T-helper 1 cell treated with Interleukin-12 subunit alpha and Interleukin-12 subunit beta and Interleukin-4 antibody, amounts not matched to agents 30 μg/mL and 1 μg/mL, for 36 hours (primary cell): ENCODE measurements at regions not wholly inside any gene's neighbourhood (a gene's known extent, or its start where the extent isn't known, plus 50 kb on each side); places are given as distances from the start of the nearest gene placed in this dataset.

Experiments used
- H3K27ac Mint-ChIP-seq: one replicate; pipeline ENCODE4 v1.8.0; 2021; ENCODE audit warnings: mild to moderate bottlenecking, mixed read lengths
- H3K27me3 Mint-ChIP-seq: one replicate; pipeline ENCODE4 v1.8.0; 2021; ENCODE audit warnings: low read depth, mixed read lengths
- H3K36me3 Mint-ChIP-seq: one replicate; pipeline ENCODE4 v1.8.0; 2021; ENCODE audit warnings: low read depth, mixed read lengths
- H3K4me1 Mint-ChIP-seq: one replicate; pipeline ENCODE4 v1.8.0; 2021; ENCODE audit warnings: low read depth, mixed read lengths
- H3K4me3 Mint-ChIP-seq: one replicate; pipeline ENCODE4 v1.8.0; 2021; ENCODE audit warnings: mild to moderate bottlenecking, moderate library complexity, mixed read lengths
- H3K9me3 Mint-ChIP-seq: one replicate; pipeline ENCODE4 v1.8.0; 2021; ENCODE audit warnings: mixed read lengths

DNA sequence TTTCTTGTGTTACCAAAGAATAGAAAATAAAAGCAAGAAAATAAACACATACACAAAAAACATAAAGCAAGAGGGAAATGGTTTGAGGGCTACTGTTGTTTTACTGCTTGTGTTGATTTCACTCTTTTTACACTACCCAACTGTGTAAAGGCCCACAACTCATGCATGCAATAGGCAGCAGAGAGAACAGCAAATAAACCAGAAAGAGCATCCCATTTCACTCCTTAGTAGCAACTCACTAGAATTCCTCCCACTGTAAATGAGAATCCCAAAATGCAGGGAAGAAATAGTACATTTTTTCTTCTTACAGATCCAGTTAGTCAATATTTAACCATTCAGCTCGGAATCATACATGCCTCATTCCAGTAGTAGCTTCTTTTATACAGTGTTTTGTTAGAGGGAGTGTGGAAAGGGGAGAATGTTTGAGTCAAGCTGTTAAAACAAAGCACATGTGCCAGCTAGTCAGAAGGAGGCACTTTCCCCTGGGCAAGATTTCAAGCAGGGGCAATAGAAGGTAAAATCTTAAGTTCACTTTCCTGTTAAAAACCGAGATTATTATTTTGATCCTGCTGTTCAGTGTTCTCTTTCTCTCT lies 147.2 kb upstream of the FAM98A start:
- Mint-ChIP-seq H3K27ac (no peak overlapping the region), H3K9me3 (peaks cover 5% of the 10 kb centered on the region), H3K4me1 (no peaks in the 10 kb centered on the region), H3K36me3 (no peaks in the 10 kb centered on the region), H3K4me3 (no peak overlapping the region), H3K27me3 (no peaks in the 10 kb centered on the region)

DNA sequence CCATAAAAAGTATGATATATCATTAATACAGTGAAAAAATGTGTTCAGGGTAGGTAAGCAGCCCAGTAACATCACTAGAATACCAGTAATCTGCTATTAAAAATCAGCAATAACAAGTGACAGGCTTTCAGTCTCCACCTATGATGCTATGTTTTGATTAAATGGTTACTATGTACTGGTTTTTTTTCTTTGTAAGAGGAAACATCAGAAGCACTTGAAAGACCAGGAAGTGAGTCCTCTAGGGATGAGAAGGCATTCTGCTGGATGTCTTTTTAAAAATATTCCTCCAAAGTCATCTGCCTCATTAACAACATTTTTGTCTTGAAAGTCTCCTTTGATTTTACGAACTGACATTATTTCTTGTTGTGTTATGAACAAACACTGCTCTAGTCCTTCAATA lies 136.0 kb upstream of the FAM98A start:
- Mint-ChIP-seq H3K27me3 (no peaks in the 10 kb centered on the region), H3K4me3 (no peak overlapping the region), H3K9me3 (no peaks in the 10 kb centered on the region), H3K4me1 (no peaks in the 10 kb centered on the region), H3K36me3 (no peaks in the 10 kb centered on the region), H3K27ac (no peak overlapping the region)

DNA sequence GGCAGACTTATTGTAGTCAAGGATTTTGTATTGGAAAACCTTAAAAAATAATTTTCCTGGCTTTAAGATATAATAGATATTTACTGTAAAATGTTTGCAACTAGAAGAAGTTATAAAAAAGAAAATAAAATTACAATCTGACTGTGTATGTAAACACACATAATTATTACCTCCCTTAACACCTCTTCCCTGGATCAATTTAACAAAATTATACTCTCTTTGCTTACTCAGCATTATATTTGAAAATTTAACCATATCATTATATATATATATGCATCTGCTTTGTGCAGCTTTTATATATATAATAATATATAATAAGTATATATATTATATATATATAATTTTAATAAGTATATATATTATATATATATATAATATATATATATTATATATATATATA lies 131.7 kb upstream of the FAM98A start:
- H3K4me3 Mint-ChIP-seq: no peak overlapping the region
- no peaks in the 10 kb centered on the region for H3K4me1 Mint-ChIP-seq
- no peaks in the 10 kb centered on the region for H3K9me3 Mint-ChIP-seq
- H3K36me3 Mint-ChIP-seq: no peaks in the 10 kb centered on the region
- H3K27me3 Mint-ChIP-seq: no peaks in the 10 kb centered on the region
- no peak overlapping the region for H3K27ac Mint-ChIP-seq

DNA sequence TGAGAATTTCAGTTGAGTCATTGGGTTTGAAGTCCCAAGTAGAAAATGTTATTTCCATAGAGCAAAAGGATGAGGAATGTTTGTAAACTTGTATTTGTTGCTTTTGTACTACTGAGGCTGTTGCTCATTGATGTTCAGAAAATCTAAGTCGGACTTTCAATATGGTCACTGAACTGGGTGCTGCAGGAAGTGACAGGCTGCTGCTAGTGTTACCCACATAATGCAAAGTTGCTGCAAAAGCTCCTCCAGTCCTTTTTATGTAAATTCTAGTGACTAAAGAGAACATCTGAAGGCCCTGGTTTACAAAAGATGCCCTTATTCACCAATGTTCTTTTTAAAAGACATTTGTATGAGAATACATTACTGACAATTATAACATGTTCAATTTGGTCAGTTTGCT lies 131.1 kb upstream of the FAM98A start:
- Mint-ChIP-seq H3K4me1 (no peaks in the 10 kb centered on the region), H3K27ac (no peak overlapping the region), H3K9me3 (no peaks in the 10 kb centered on the region), H3K27me3 (no peaks in the 10 kb centered on the region), H3K36me3 (no peaks in the 10 kb centered on the region), H3K4me3 (no peak overlapping the region)

DNA sequence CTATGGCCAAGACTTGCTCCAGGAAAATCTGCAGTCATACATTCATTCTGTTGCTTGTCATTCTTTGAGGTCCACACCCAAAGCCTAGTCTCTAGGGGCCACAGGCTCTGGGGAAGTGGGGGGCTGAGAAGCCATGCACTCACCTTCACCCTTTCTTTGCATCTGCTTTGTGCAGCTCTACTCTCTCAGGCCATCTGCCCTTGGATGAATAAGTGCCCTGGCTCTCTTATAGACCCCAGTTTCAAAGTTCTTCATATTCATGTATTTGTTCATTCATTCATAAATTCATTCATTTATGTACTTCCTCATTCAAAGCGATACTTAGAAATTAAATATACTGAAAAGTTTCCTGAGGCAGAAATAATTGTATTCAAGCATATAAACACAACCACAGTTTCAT lies 130.3 kb upstream of the FAM98A start:
- H3K27me3 Mint-ChIP-seq: no peaks in the 10 kb centered on the region
- no peaks in the 10 kb centered on the region for H3K9me3 Mint-ChIP-seq
- H3K36me3 Mint-ChIP-seq: no peaks in the 10 kb centered on the region
- H3K4me3 Mint-ChIP-seq: no peak overlapping the region
- H3K27ac Mint-ChIP-seq: no peak overlapping the region
- no peaks in the 10 kb centered on the region for H3K4me1 Mint-ChIP-seq

DNA sequence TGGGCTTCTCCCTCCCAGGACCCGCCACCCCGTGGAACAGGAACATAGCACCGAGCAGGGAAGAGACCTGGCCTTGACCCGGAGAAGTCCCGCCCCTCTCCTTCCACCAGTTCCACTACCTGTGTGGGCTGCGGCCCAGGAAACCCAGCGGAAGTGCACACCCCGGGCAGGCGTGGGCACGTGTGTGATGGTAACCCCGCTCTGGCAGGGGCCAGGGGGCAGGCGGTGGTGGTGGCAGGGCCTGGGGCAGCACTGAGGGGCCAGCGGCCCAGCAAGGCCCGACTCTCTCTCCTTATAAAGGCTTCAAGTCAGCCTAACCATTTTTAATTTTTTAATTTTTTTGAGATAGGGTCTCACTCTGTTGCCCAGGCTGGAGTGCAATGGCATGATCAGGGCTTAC lies 129.0 kb upstream of the FAM98A start:
- H3K4me3 Mint-ChIP-seq: no peak overlapping the region
- H3K4me1 Mint-ChIP-seq: no peaks in the 10 kb centered on the region
- no peaks in the 10 kb centered on the region for H3K36me3 Mint-ChIP-seq
- no peaks in the 10 kb centered on the region for H3K27me3 Mint-ChIP-seq
- H3K9me3 Mint-ChIP-seq: no peaks in the 10 kb centered on the region
- no peak overlapping the region for H3K27ac Mint-ChIP-seq

DNA sequence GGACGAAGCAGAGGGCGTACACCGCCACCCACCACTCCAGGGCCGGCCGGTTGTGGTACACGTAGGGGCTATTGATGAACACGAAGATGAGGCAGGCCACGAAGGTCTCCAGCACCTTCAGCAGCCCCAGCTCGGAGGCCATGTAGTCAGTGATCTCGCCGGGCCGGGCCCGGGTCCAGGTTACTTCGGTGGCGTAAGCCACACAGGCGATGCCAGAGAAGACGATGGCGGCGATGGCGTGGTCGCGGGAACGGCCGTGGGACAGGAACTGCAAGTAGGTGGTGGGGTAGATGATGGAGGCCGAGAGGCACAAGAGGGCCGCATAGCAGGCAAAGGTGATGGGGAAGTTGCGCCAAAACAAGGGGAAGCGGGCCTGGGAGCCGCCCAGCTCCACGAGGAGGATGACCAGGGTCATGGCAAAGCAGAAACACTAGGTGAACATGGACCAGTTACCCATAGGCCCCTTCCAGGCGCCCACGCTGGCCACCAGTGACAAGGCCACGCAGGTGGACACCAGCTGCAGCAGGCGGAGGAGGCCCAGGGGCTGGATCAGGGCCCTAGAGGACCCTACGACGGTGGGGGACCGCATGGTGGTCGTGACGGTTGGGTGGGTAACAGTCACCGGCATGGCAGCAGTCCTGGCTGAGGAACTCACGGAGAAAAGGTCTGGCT lies 128.4 kb upstream of the FAM98A start:
- Mint-ChIP-seq H3K27me3 (no peaks in the 10 kb centered on the region), H3K4me1 (no peaks in the 10 kb centered on the region), H3K36me3 (no peaks in the 10 kb centered on the region), H3K9me3 (no peaks in the 10 kb centered on the region), H3K27ac (no peak overlapping the region), H3K4me3 (no peak overlapping the region)

DNA sequence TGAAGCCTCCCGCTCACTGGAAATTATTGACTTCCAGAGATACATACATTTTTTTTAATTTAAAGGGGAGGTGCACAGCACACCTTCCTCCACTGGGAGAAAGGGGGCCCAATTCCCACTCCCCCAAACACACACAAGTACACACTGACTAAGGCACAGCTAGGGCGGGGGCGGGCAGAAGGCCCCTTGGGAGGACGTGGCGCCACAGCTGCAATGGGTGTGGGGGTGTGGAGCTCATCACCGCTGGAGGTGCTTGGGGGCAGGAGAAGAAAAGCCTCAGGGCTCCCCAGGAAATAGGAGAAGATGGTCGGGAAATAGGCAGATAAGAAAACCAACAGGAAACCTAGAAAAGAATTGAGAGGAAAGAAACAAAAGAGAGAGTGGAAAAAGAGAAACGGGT lies 127.3 kb upstream of the FAM98A start:
- H3K27ac Mint-ChIP-seq: no peak overlapping the region
- no peaks in the 10 kb centered on the region for H3K9me3 Mint-ChIP-seq
- no peaks in the 10 kb centered on the region for H3K36me3 Mint-ChIP-seq
- H3K4me3 Mint-ChIP-seq: no peak overlapping the region
- no peaks in the 10 kb centered on the region for H3K27me3 Mint-ChIP-seq
- no peaks in the 10 kb centered on the region for H3K4me1 Mint-ChIP-seq

DNA sequence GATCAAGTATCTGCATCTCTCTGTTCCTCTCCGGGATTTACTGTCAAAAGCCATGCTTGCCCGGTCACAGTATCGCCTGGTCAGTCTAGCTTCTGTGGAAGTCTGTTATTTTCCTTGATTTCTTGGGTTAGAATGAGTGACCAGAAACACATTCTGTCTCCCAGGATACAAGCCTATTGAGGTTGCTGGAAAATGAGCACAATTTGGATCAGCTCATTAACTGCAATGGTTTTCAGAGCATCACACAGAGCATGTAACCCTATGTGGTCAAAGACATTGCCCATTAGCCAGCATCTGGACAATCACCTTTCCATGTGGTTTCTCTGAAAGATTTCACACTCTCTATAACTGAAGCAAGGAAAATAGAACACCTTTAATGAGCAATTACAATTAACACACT lies 124.2 kb upstream of the FAM98A start:
- Mint-ChIP-seq H3K4me1 (no peaks in the 10 kb centered on the region), H3K4me3 (no peak overlapping the region), H3K27ac (no peak overlapping the region), H3K36me3 (no peaks in the 10 kb centered on the region), H3K9me3 (no peaks in the 10 kb centered on the region), H3K27me3 (no peaks in the 10 kb centered on the region)

DNA sequence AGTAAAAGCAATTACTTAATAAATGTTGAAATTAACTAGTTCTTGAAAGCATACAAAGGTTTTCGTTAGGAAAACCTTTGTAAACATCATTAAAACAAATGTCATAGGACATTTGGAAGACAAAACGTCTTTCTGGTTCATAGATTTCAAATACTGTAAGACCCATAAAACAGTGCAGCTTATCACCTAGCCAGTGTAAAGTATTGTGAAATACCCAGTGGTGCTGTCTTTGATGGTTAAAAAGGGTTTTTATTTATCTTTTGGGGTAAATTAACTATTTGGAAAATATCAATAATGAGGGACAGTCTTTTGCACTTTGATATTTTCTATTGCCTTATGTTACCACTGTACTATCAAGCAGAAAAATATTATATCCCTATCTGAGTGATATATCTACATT lies 120.0 kb upstream of the FAM98A start:
- Mint-ChIP-seq H3K27me3 (no peaks in the 10 kb centered on the region), H3K36me3 (no peaks in the 10 kb centered on the region), H3K4me1 (no peaks in the 10 kb centered on the region), H3K9me3 (no peaks in the 10 kb centered on the region), H3K27ac (no peak overlapping the region), H3K4me3 (no peak overlapping the region)

DNA sequence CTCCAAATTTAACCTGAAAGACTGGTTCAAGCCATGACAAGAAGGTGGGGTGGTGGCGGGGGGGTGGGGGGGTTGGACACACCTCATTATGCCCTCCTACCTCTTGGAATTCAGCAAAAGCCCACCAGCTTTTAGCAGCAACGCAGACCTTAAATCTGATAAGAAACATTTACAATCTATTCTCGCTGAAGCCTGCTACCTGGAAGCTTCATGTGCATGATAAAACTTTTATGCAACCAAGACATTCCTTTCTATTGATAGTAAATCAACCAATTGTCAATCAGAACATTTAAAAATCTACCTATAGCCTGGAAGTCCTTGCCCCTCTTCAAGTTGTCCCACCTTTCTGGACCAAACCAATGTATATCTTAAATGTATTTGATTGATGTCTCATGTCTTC lies 113.6 kb upstream of the FAM98A start:
- Mint-ChIP-seq H3K27ac (no peak overlapping the region), H3K36me3 (no peaks in the 10 kb centered on the region), H3K4me3 (no peak overlapping the region), H3K27me3 (no peaks in the 10 kb centered on the region), H3K9me3 (no peaks in the 10 kb centered on the region), H3K4me1 (no peaks in the 10 kb centered on the region)

DNA sequence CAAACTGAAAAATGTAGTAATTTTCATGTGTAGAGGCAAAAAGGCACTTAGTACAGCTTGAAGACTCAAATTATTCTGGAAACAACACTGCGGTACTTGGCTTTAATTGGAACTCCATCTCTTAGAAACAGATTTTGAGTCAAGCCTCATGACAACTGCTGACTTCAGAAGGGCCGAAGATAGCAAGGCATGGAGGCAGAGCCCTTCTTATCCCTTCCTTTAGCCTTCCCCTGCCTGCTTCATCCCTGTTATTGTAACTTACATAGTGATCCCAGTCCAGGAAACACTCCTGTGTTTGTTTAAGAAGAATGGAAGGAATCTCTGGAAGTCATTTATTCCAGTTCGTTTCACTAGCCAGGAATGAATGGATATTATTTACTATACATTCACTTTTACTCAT lies 110.9 kb upstream of the FAM98A start:
- H3K27me3 Mint-ChIP-seq: no peaks in the 10 kb centered on the region
- H3K9me3 Mint-ChIP-seq: no peaks in the 10 kb centered on the region
- H3K4me3 Mint-ChIP-seq: no peak overlapping the region
- H3K4me1 Mint-ChIP-seq: no peaks in the 10 kb centered on the region
- H3K27ac Mint-ChIP-seq: no peak overlapping the region
- no peaks in the 10 kb centered on the region for H3K36me3 Mint-ChIP-seq

DNA sequence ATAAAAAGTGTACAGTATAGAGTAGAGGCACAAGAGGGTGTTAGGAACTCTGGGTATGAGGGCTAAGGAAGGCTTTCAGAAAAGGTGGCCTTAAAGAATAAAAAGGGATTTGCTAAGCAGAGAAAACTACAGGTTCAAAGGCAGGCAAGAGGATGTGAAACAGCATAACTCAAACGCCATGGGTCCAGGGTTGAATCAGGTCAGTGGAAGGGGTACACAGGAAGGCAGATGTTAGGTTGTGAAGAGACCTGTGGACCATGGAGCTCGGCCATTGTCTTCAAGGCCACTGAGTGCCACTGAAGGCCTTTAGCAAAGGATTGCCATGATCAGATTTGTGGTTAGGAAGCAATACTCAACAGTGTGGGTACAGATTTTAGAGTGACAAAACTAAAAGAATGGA lies 108.2 kb upstream of the FAM98A start:
- Mint-ChIP-seq H3K4me3 (no peak overlapping the region), H3K27ac (no peak overlapping the region), H3K9me3 (no peaks in the 10 kb centered on the region), H3K27me3 (no peaks in the 10 kb centered on the region), H3K4me1 (no peaks in the 10 kb centered on the region), H3K36me3 (no peaks in the 10 kb centered on the region)

DNA sequence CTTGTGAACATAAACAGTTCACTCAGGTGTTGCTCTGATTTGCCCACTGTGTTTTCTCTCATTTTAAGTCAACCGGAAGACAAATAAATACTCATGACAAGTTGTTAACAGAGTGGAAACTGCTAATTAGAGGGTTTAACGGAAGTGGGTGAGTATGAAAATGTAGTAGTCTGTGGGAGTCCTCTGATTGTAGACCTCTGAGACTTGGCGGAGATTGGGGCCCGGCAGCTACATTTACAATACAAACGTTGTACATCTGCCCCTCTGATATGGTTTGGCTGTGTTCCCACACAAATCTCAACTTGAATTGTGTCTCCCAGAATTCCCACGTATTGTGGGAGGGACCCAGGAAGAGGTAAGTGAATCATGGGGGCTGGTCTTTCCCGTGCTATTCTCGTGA lies 107.3 kb upstream of the FAM98A start:
- no peaks in the 10 kb centered on the region for H3K27me3 Mint-ChIP-seq
- no peaks in the 10 kb centered on the region for H3K4me1 Mint-ChIP-seq
- H3K36me3 Mint-ChIP-seq: no peaks in the 10 kb centered on the region
- no peak overlapping the region for H3K27ac Mint-ChIP-seq
- H3K4me3 Mint-ChIP-seq: no peak overlapping the region
- H3K9me3 Mint-ChIP-seq: no peaks in the 10 kb centered on the region

DNA sequence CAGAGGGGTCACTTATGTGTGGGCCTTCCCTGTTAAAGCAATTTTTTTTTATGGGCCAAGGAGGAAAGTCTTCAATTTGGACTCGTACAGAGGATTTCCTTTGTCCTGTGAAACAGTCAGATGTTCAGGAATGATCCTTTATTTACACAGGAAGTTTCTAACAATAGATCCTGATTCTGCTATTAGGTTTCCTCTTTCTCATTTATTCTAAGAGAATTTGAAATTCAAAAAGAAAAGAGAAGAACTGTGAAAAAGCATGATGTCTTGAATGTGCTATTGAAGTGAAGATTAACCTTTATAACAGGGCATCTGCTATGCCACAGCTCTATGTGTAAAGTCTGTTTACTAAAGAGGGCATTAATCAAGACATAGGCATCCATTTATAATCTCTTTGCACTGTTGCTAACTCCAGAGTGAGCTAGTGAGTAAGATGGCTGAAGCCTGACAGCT lies 105.3 kb upstream of the FAM98A start:
- no peaks in the 10 kb centered on the region for H3K36me3 Mint-ChIP-seq
- H3K27me3 Mint-ChIP-seq: no peaks in the 10 kb centered on the region
- no peak overlapping the region for H3K4me3 Mint-ChIP-seq
- no peaks in the 10 kb centered on the region for H3K4me1 Mint-ChIP-seq
- H3K9me3 Mint-ChIP-seq: no peaks in the 10 kb centered on the region
- no peak overlapping the region for H3K27ac Mint-ChIP-seq

DNA sequence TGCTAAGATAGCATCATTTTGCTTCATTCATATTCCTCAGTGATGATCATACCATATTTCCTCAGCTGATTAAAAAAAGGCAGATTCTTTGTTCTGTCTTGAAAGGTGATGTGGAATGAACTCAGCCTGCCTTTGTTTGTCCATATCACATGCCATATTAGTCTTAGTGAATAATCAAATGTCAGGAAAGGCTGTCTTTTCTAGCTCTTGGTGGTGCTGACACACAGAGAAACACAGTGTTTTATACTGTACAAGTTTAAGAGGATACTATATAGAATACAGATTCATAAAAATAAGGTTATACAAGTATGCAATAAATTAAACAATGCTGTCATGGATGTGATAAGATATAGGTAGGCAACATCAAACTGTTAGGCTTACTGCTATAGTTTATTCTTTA lies 97.1 kb upstream of the FAM98A start:
- Mint-ChIP-seq H3K27me3 (peaks cover 3% of the 10 kb centered on the region), H3K27ac (no peak overlapping the region), H3K9me3 (peaks cover 14% of the 10 kb centered on the region), H3K4me3 (no peak overlapping the region), H3K36me3 (no peaks in the 10 kb centered on the region), H3K4me1 (no peaks in the 10 kb centered on the region)
